H1 (cell line): ENCODE measurements at regions not wholly inside any gene's neighbourhood (a gene's known extent, or its start where the extent isn't known, plus 50 kb on each side); places are given as distances from the start of the nearest gene placed in this dataset.

ENCODE experiments used
- CTCF ChIA-PET: fragments of 300-600 bp; sonication (Branson Sonifier 250); formaldehyde crosslinking; loops from one replicate; lab custom pipeline; 2021; ENCODE audit not compliant: partially characterized antibody; lab: Charles Lee
- POLR2A ChIA-PET: fragments of 300-600 bp; sonication (Branson Sonifier 250); formaldehyde crosslinking; loops from one replicate; lab custom pipeline; 2021; ENCODE audit warnings: inconsistent platforms; ENCODE audit not compliant: partially characterized antibody; lab: Charles Lee
- DNase-seq, 2 experiments: peaks; one replicate each; pipeline versions ENCODE4 v3.0.0 to v3.0.0-alpha.2; 2010 to 2022; ENCODE audit warnings: low spot score in 2 of 2, low read depth in 1 of 2, mixed read lengths in 1 of 2
- FAIRE-seq: peaks from 2 replicates; lab custom pipeline; 2011; peaks lifted over from hg19 to GRCh38; lab: Jason Lieb, UNC
- H2AFZ ChIP-seq: 2 replicates; pipeline ENCODE4 v1.8.1; 2012; ENCODE audit warnings: low read length, inconsistent platforms
- H2AK5ac ChIP-seq: 2 replicates; pipeline ENCODE4 v1.6.1; 2013; ENCODE audit warnings: low read depth, low read length
- H2BK120ac ChIP-seq: replicated peaks from 2 replicates; pipeline ENCODE3; 2013; ENCODE audit warnings: low read depth, low read length, inconsistent platforms
- H2BK12ac ChIP-seq: 2 replicates; pipeline ENCODE4 v1.6.1; 2013; ENCODE audit warnings: low read depth, low read length
- H2BK15ac ChIP-seq: 2 replicates; pipeline ENCODE4 v1.6.1; 2013; ENCODE audit warnings: low read length
- H2BK20ac ChIP-seq: 2 replicates; pipeline ENCODE4 v1.6.1; 2013; ENCODE audit warnings: low read length
- H2BK5ac ChIP-seq: 2 replicates; pipeline ENCODE4 v1.6.1; 2013; ENCODE audit warnings: low read depth, low read length
- H3K14ac ChIP-seq: 2 replicates; pipeline ENCODE4 v1.6.1; 2013; ENCODE audit warnings: inconsistent platforms; ENCODE audit not compliant: insufficient read length
- H3K18ac ChIP-seq: 2 replicates; pipeline ENCODE4 v1.6.1; 2013; ENCODE audit warnings: low read length; ENCODE audit errors: extremely low read depth
- H3K23ac ChIP-seq: 2 replicates; pipeline ENCODE4 v1.6.1; 2013; ENCODE audit warnings: inconsistent platforms; ENCODE audit not compliant: insufficient read length
- H3K23me2 ChIP-seq: 2 replicates; pipeline ENCODE4 v1.6.1; 2013; ENCODE audit warnings: low read depth, low read length
- H3K27ac ChIP-seq: 2 replicates; pipeline ENCODE4 v1.6.1; 2011; ENCODE audit warnings: low read depth, low read length, inconsistent platforms
- H3K27me3 ChIP-seq, 4 experiments: replicated peaks in 1 of 4; 1 replicate in 1 of 4; 2 replicates in 3 of 4; pipeline versions ENCODE4 v1.6.1 to v1.8.1; 2011 to 2013; ENCODE audit warnings: low read length in 3 of 4, mild to moderate bottlenecking in 3 of 4, inconsistent platforms in 2 of 4, mixed read lengths in 2 of 4, moderate library complexity in 1 of 4; ENCODE audit not compliant: control insufficient read depth in 3 of 4, insufficient read depth in 3 of 4; ENCODE audit errors: extremely low read depth in 1 of 4
- H3K36me3 ChIP-seq, 4 experiments: 2 replicates each; pipeline versions ENCODE4 v1.6.1 to v1.8.1; 2011 to 2013; ENCODE audit warnings: mild to moderate bottlenecking in 4 of 4, low read length in 3 of 4, moderate library complexity in 2 of 4, control low read depth in 1 of 4, inconsistent platforms in 1 of 4; ENCODE audit not compliant: insufficient read depth in 4 of 4, control insufficient read depth in 2 of 4
- H3K4ac ChIP-seq: replicated peaks from 2 replicates; pipeline ENCODE3; 2013; ENCODE audit warnings: low read length, low read depth, mixed read lengths, inconsistent platforms; ENCODE audit not compliant: insufficient read length
- H3K4me1 ChIP-seq, 4 experiments: replicated peaks in 1 of 4; 1 replicate in 1 of 4; 2 replicates in 3 of 4; pipeline versions ENCODE4 v1.6.1 to v1.8.1; 2011 to 2013; ENCODE audit warnings: low read length in 3 of 4, inconsistent platforms in 2 of 4, mixed read lengths in 1 of 4; ENCODE audit not compliant: insufficient read depth in 4 of 4, control insufficient read depth in 3 of 4
- H3K4me2 ChIP-seq, 2 experiments: 2 replicates each; pipeline versions ENCODE4 v1.6.1 to v1.8.1; 2011 to 2013; ENCODE audit warnings: low read depth in 2 of 2, low read length in 2 of 2, control low read depth in 1 of 2, inconsistent platforms in 1 of 2, mild to moderate bottlenecking in 1 of 2; ENCODE audit not compliant: insufficient read depth in 1 of 2
- H3K4me3 ChIP-seq, 4 experiments: fragments of 200-600, 300-600 bp in 1 of 4; sonication (generic), shearing (Covaris generic), sonication (Bioruptor Twin) in 1 of 4; 2 replicates each; pipeline versions ENCODE4 v1.5.1 to v1.8.1; 2011 to 2016; ENCODE audit warnings: low read length in 4 of 4, low read depth in 3 of 4, control low read depth in 2 of 4, inconsistent platforms in 2 of 4, mild to moderate bottlenecking in 2 of 4, mixed read lengths in 1 of 4, moderate library complexity in 1 of 4; ENCODE audit not compliant: insufficient read depth in 2 of 4; ENCODE audit errors: extremely low read depth in 1 of 4
- H3K56ac ChIP-seq: replicated peaks from 2 replicates; pipeline ENCODE3; 2013; ENCODE audit warnings: low read depth, mild to moderate bottlenecking, mixed read lengths, low read length, inconsistent platforms; ENCODE audit not compliant: insufficient read length
- H3K79me1 ChIP-seq: 2 replicates; pipeline ENCODE4 v1.6.1; 2013; ENCODE audit warnings: low read depth, low read length, control low read depth
- H3K79me2 ChIP-seq, 2 experiments: 2 replicates each; pipeline versions ENCODE4 v1.6.1 to v1.8.1; 2012 to 2013; ENCODE audit warnings: low read length in 2 of 2, mild to moderate bottlenecking in 2 of 2, inconsistent platforms in 1 of 2; ENCODE audit not compliant: insufficient read depth in 2 of 2, control insufficient read depth in 1 of 2
- H3K9ac ChIP-seq, 4 experiments: replicated peaks in 1 of 4; 1 replicate in 1 of 4; 2 replicates in 3 of 4; pipeline versions ENCODE4 v1.6.1 to v1.8.1; 2011 to 2013; ENCODE audit warnings: low read depth in 3 of 4, low read length in 3 of 4, control low read depth in 2 of 4, mild to moderate bottlenecking in 2 of 4, moderate library complexity in 2 of 4, inconsistent platforms in 1 of 4; ENCODE audit errors: extremely low read depth in 1 of 4
- H3K9me3 ChIP-seq, 2 experiments: 2 replicates each; pipeline versions ENCODE4 v1.6.1 to v1.8.1; 2012 to 2013; ENCODE audit warnings: mild to moderate bottlenecking in 2 of 2, moderate library complexity in 2 of 2, control low read depth in 1 of 2, inconsistent platforms in 1 of 2, low read depth in 1 of 2, low read length in 1 of 2, mixed read lengths in 1 of 2; ENCODE audit not compliant: insufficient read depth in 2 of 2
- H4K20me1 ChIP-seq, 2 experiments: replicated peaks in 1 of 2; 2 replicates each; pipeline versions ENCODE3 to v1.8.1; 2011 to 2013; ENCODE audit warnings: inconsistent platforms in 2 of 2, low read length in 2 of 2, mild to moderate bottlenecking in 1 of 2; ENCODE audit not compliant: insufficient read depth in 2 of 2, control insufficient read depth in 1 of 2
- H4K5ac ChIP-seq: 2 replicates; pipeline ENCODE4 v1.6.1; 2013; ENCODE audit warnings: low read length, low read depth, mixed read lengths, inconsistent platforms; ENCODE audit not compliant: insufficient read length
- H4K8ac ChIP-seq: 2 replicates; pipeline ENCODE4 v1.8.0; 2013; ENCODE audit warnings: mild to moderate bottlenecking, moderate library complexity, low read length, inconsistent platforms; ENCODE audit not compliant: insufficient read depth; ENCODE audit errors: extremely low read depth
- H4K91ac ChIP-seq: replicated peaks from 2 replicates; pipeline ENCODE3; 2013; ENCODE audit warnings: low read length, mixed read lengths, inconsistent platforms; ENCODE audit not compliant: insufficient read length
- CEBPB ChIP-seq: IDR thresholded peaks from 2 replicates; pipeline ENCODE4 v1.6.1; 2012; ENCODE audit warnings: low read depth, low read length
- FOSL1 ChIP-seq: IDR thresholded peaks from 2 replicates; pipeline ENCODE4 v1.6.1; 2011; ENCODE audit warnings: mild to moderate bottlenecking, low read depth, low read length, moderate library complexity; ENCODE audit not compliant: insufficient read depth
- HDAC6 ChIP-seq: IDR thresholded peaks from one replicate; pipeline ENCODE4 v1.7.1; 2012; ENCODE audit warnings: low read depth, mild to moderate bottlenecking, inconsistent platforms, low read length, moderate library complexity
- KDM1A ChIP-seq: fragments of 200-600, 300-600 bp; sonication (generic); IDR thresholded peaks from 2 replicates; pipeline ENCODE4 v1.7.1; 2016; ENCODE audit warnings: mild to moderate bottlenecking, low read length, borderline replicate concordance
- MAFK ChIP-seq: IDR thresholded peaks from 2 replicates; pipeline ENCODE4 v1.6.1; 2012; ENCODE audit warnings: low read depth, mild to moderate bottlenecking, improper control_type of control experiment, low read length
- POU5F1 ChIP-seq: IDR thresholded peaks from 2 replicates; pipeline ENCODE4 v1.6.1; 2011; ENCODE audit warnings: low read depth, mild to moderate bottlenecking, low read length, moderate library complexity
- RAD21 ChIP-seq, 2 experiments: IDR thresholded peaks in 1 of 2; conservative IDR thresholded peaks in 1 of 2; 2 replicates each; pipeline ENCODE4 v1.6.1; 2011; ENCODE audit warnings: low read depth in 2 of 2, low read length in 2 of 2, improper control_type of control experiment in 1 of 2, inconsistent platforms in 1 of 2, mild to moderate bottlenecking in 1 of 2, moderate library complexity in 1 of 2
- RFX5 ChIP-seq: IDR thresholded peaks from 2 replicates; pipeline ENCODE4 v1.6.1; 2011; ENCODE audit warnings: low read depth, low read length, improper control_type of control experiment, borderline replicate concordance
- SAP30 ChIP-seq: fragments of 300-600 bp; sonication (generic); IDR thresholded peaks from 2 replicates; pipeline ENCODE4 v1.7.1; 2012; ENCODE audit warnings: low read length, moderate library complexity, mild to moderate bottlenecking, inconsistent platforms; ENCODE audit not compliant: insufficient read depth, insufficient replicate concordance
- SIN3A ChIP-seq, 2 experiments: IDR thresholded peaks in 1 of 2; conservative IDR thresholded peaks in 1 of 2; 2 replicates each; pipeline ENCODE4 v1.6.1; 2011 to 2012; ENCODE audit warnings: low read length in 2 of 2, improper control_type of control experiment in 1 of 2, low read depth in 1 of 2, mild to moderate bottlenecking in 1 of 2
- SIRT6 ChIP-seq: IDR thresholded peaks from one replicate; pipeline ENCODE4 v1.7.1; 2012; ENCODE audit warnings: low read length, inconsistent platforms
- SIX5 ChIP-seq: IDR thresholded peaks from 2 replicates; pipeline ENCODE4 v1.6.1; 2011; ENCODE audit warnings: mild to moderate bottlenecking, low read depth, low read length
- SP1 ChIP-seq: IDR thresholded peaks from 2 replicates; pipeline ENCODE4 v1.6.1; 2011; ENCODE audit warnings: low read depth, low read length
- SP4 ChIP-seq: IDR thresholded peaks from 2 replicates; pipeline ENCODE4 v1.6.1; 2012; ENCODE audit warnings: low read length, inconsistent platforms
- SRF ChIP-seq: IDR thresholded peaks from 2 replicates; pipeline ENCODE4 v1.6.1; 2011; ENCODE audit warnings: mild to moderate bottlenecking, low read depth, low read length, moderate library complexity
- SUZ12 ChIP-seq: fragments of 200-600 bp; sonication (generic); IDR thresholded peaks from 2 replicates; pipeline ENCODE4 v1.6.1; 2012; ENCODE audit warnings: mild to moderate bottlenecking, inconsistent platforms, low read length, moderate library complexity, mixed read lengths
- WGBS, 2 experiments: shearing (Covaris generic) in 1 of 2; methylation state at CpG; one replicate each; pipeline versions ENCODE4 v1.1.6 to v1.1.7; 2013 to 2015; ENCODE audit warnings: low lambda C conversion rate in 2 of 2, mixed read lengths in 2 of 2, inconsistent platforms in 1 of 2, low coverage in 1 of 2, missing lambda C conversion rate in 1 of 2; ENCODE audit not compliant: insufficient replicate concordance in 2 of 2, insufficient coverage in 1 of 2, insufficient read length in 1 of 2; ENCODE audit errors: extremely low coverage in 1 of 2, missing lambda C conversion rate in 1 of 2; 5-methylcytosine and 5-hydroxymethylcytosine counted together

- Histone ChIP-seq H4K5ac (no peak overlapping the region), H3K18ac (no peak overlapping the region), H3K9me3 (no peaks in the 10 kb centered on the region), H3K4ac (no peak overlapping the region), H3K56ac (no peak overlapping the region), H3K27me3 (peaks cover 1 to 13% (median 9%) of the 10 kb centered on the region in 4 experiments; a peak in 5 of 7 replicates), H2BK20ac (no peak overlapping the region), H2AFZ (no peak overlapping the region), H3K9ac (no peak overlapping the region), H3K79me2 (no peaks in the 10 kb centered on the region), H2BK5ac (no peak overlapping the region), H3K27ac (no peak overlapping the region), H3K36me3 (no peaks in the 10 kb centered on the region), H4K91ac (no peak overlapping the region), H3K14ac (no peak overlapping the region), H3K4me2 (no peak overlapping the region), H3K23ac (no peak overlapping the region), H4K20me1 (no peaks in the 10 kb centered on the region), H2BK120ac (no peak overlapping the region), H2BK12ac (no peak overlapping the region), H4K8ac (no peak overlapping the region), H3K4me3 (no peak overlapping the region), H3K79me1 (no peaks in the 10 kb centered on the region), H2AK5ac (no peak overlapping the region), H2BK15ac (no peak overlapping the region), H3K4me1 (peaks cover 0 to 6% (median 2%) of the 10 kb centered on the region in 4 experiments; a peak in 3 of 7 replicates), H3K23me2 (no peaks in the 10 kb centered on the region)
- POLR2A ChIA-PET: no interaction called here
- peak; percentile 42 for FAIRE-seq
- CTCF ChIA-PET: interaction anchor here (1.2 kb wide), 1 partner anchor 365 kb away, joined by 3 read pairs; no protein-coding TSS in a partner anchor
- 48% methylated on average over 4 of the region's 4 CpGs; no CpG with 5 or more reads in 1 of the 2 experiments for WGBS, 2 experiments
- DNase-seq: no peak
- TF ChIP-seq SIX5: no peak
- TF ChIP-seq POU5F1: no peak
- no peak for TF ChIP-seq SUZ12
- TF ChIP-seq CEBPB: no peak
- TF ChIP-seq RFX5: no peak
- TF ChIP-seq MAFK: no peak
- no peak for TF ChIP-seq SP4
- TF ChIP-seq HDAC6: no peak
- TF ChIP-seq SAP30: no peak
- TF ChIP-seq SP1: no peak
- no peak for TF ChIP-seq KDM1A
- no peak for TF ChIP-seq SIRT6
- TF ChIP-seq FOSL1: no peak
- no peak for TF ChIP-seq SRF
- no peak for TF ChIP-seq SIN3A (conservative IDR thresholded peaks at IDR 0.05 in 1 of 2, IDR thresholded peaks at IDR 0.05 in 1 of 2; ENCODE audit: low read depth in 1 of 2, low read length in 2 of 2)
- no peak for TF ChIP-seq RAD21 (IDR thresholded peaks at IDR 0.05 in 1 of 2, conservative IDR thresholded peaks at IDR 0.05 in 1 of 2; ENCODE audit: low read depth in 2 of 2, low read length in 2 of 2)
These were observed 1081.5 kb upstream of the TENM3 start for GRCh38 chr4:181161669-181162068.
